K562 (cell line): ENCODE measurements at regions not wholly inside any gene's neighbourhood (a gene's known extent, or its start where the extent isn't known, plus 50 kb on each side); places are given as distances from the start of the nearest gene placed in this dataset.

Source experiments
- ATAC-seq: fragments of 200-7000 bp; cut with Tn5 transposase; 3 replicates; pipeline ENCODE4 v1.9.1; 2020; ENCODE audit warnings: moderate library complexity
- BruUV-seq: library from RNA; stranded (reverse); fragments of 400-500 nt; replicated peaks from 2 replicates; lab custom pipeline; 2021; lab: Mats Ljungman, UMichigan
- CTCF ChIA-PET: fragments of 300-600 bp; formaldehyde crosslinking; extraction: SDS; loops from one replicate; lab custom pipeline; 2021; ENCODE audit warnings: low intra/inter-chr PET ratio; lab: Yijun Ruan, JAX
- POLR2A ChIA-PET: fragments of 300-600, 350-650 bp; sonication (Branson Sonifier 250); formaldehyde crosslinking; extraction: SDS; loops from one replicate; lab custom pipeline; 2021; ENCODE audit warnings: antibody characterized with exemption, inconsistent platforms; lab: Yijun Ruan, JAX
- DNase-seq, 4 experiments: peaks; one replicate each; pipeline versions ENCODE4 v3.0.0 to v3.0.0-alpha.2; 2011 to 2018; ENCODE audit warnings: low spot score in 3 of 4, mixed read lengths in 3 of 4; ENCODE audit errors: extremely low read depth in 1 of 4
- FAIRE-seq: peaks from 2 replicates; lab custom pipeline; 2011; peaks lifted over from hg19 to GRCh38; lab: Jason Lieb, UNC
- H2AFZ ChIP-seq: 2 replicates; pipeline ENCODE4 v1.6.0; 2011; ENCODE audit warnings: low read depth, low read length, control low read depth, inconsistent platforms
- H3K27ac ChIP-seq: fragments of 200-600 bp; 3 replicates; pipeline ENCODE4 v1.8.0; 2011; ENCODE audit warnings: low read depth, mild to moderate bottlenecking, control low read depth, inconsistent platforms, low read length, moderate library complexity, mixed read lengths; ENCODE audit errors: extremely low read depth
- H3K27me3 ChIP-seq, 2 experiments: fragments of 300-600 bp in 1 of 2; 2 replicates in 1 of 2; 3 replicates in 1 of 2; pipeline versions ENCODE4 v1.6.0 to v1.8.0; 2011; ENCODE audit warnings: inconsistent platforms in 2 of 2, low read length in 2 of 2, mild to moderate bottlenecking in 1 of 2, mixed read lengths in 1 of 2, moderate library complexity in 1 of 2; ENCODE audit not compliant: control insufficient read depth in 2 of 2, insufficient read depth in 2 of 2
- H3K36me3 ChIP-seq: fragments of 300-600 bp; 3 replicates; pipeline ENCODE4 v1.8.0; 2011; ENCODE audit warnings: mild to moderate bottlenecking, low read length, inconsistent platforms; ENCODE audit not compliant: control insufficient read depth, insufficient read depth
- H3K4me1 ChIP-seq, 2 experiments: fragments of 200-600 bp in 1 of 2; replicated peaks in 1 of 2; 2 replicates in 1 of 2; 3 replicates in 1 of 2; pipeline versions ENCODE4 v1.5.1 to v1.8.0; 2011; ENCODE audit warnings: inconsistent platforms in 2 of 2, low read length in 2 of 2, mild to moderate bottlenecking in 1 of 2, mixed read lengths in 1 of 2, moderate library complexity in 1 of 2; ENCODE audit not compliant: control insufficient read depth in 2 of 2, insufficient read depth in 2 of 2
- H3K4me2 ChIP-seq: 2 replicates; pipeline ENCODE4 v1.6.1; 2011; ENCODE audit warnings: low read length, control low read depth, inconsistent platforms, mixed read lengths; ENCODE audit not compliant: insufficient read depth
- H3K4me3 ChIP-seq: fragments of 200-600 bp; sonication (generic), shearing (Covaris generic); 2 replicates; pipeline ENCODE4 v1.5.1; 2016; ENCODE audit warnings: control low read depth, inconsistent platforms
- H3K79me2 ChIP-seq: fragments of 200-600 bp; 3 replicates; pipeline ENCODE4 v1.8.0; 2011; ENCODE audit warnings: low read length, inconsistent platforms; ENCODE audit not compliant: control insufficient read depth, insufficient read depth
- H3K9ac ChIP-seq, 2 experiments: 2 replicates each; pipeline versions ENCODE4 v1.6.0 to v1.6.1; 2011; ENCODE audit warnings: low read depth in 2 of 2, low read length in 2 of 2, control low read depth in 1 of 2, inconsistent platforms in 1 of 2, mild to moderate bottlenecking in 1 of 2, mixed read lengths in 1 of 2; ENCODE audit not compliant: insufficient read depth in 1 of 2
- H3K9me1 ChIP-seq: one replicate; pipeline ENCODE4 v1.6.0; 2011; ENCODE audit warnings: inconsistent platforms, mild to moderate bottlenecking, low read length, moderate library complexity; ENCODE audit not compliant: control insufficient read depth, insufficient read depth
- H3K9me3 ChIP-seq: replicated peaks from 2 replicates; pipeline ENCODE4 v1.5.1; 2011; ENCODE audit warnings: low read depth, low read length, inconsistent platforms; ENCODE audit not compliant: control insufficient read depth, insufficient read depth
- H4K20me1 ChIP-seq: replicated peaks from 2 replicates; pipeline ENCODE4 v1.6.1; 2011; ENCODE audit warnings: low read length, inconsistent platforms, mixed read lengths; ENCODE audit not compliant: control insufficient read depth, insufficient read depth
- EP300 ChIP-seq: IDR thresholded peaks from 2 replicates; pipeline ENCODE4 v1.6.1; 2012; ENCODE audit warnings: low read length, improper control_type of control experiment
- FOXK1 ChIP-seq: sonication (generic); formaldehyde crosslinking; IDR thresholded peaks from 2 replicates; pipeline ENCODE4 v1.8.0; 2022; ENCODE audit warnings: missing genetic modification reagents, mild to moderate bottlenecking, borderline replicate concordance
- KDM2B ChIP-seq: fragments of 250-450 bp; sonication (Bioruptor Pico); IDR thresholded peaks from 2 replicates; pipeline ENCODE4 v1.8.0; 2021; ENCODE audit warnings: mild to moderate bottlenecking, moderate library complexity
- SMARCC2 ChIP-seq: fragments of 450-650 bp; IDR thresholded peaks from 2 replicates; pipeline ENCODE4 v1.6.1; 2017; ENCODE audit warnings: antibody characterized with exemption, moderate library complexity, mild to moderate bottlenecking, low read depth
- ZNF239 ChIP-seq: fragments of 250-450 bp; sonication (Bioruptor Pico); IDR thresholded peaks from 2 replicates; pipeline ENCODE4 v1.4.0; 2020; ENCODE audit warnings: mild to moderate bottlenecking
- WGBS: fragments of 100-300 bp; shearing (Covaris generic); methylation state at CpG from one replicate; pipeline ENCODE4 v1.1.6; 2016; ENCODE audit warnings: low coverage, mixed read lengths; ENCODE audit not compliant: insufficient coverage; ENCODE audit errors: missing lambda C conversion rate; 5-methylcytosine and 5-hydroxymethylcytosine counted together
- in situ Hi-C: fragments of 300-500 bp; cut with MboI; formaldehyde crosslinking; loops from 4 replicates; pipeline ENCODE4 v1.15.0; 2018; ENCODE audit warnings: inconsistent platforms, mixed read lengths
- intact Hi-C: fragments of 100-400 bp; cut with micrococcal nuclease; formaldehyde crosslinking; loops from 2 replicates; pipeline ENCODE4 v1.14.2; 2022
- TF ChIP-seq, protein P1 (sequence below): fragments of 250-450 bp; sonication (Bioruptor Pico); IDR thresholded peaks from 2 replicates; pipeline ENCODE4 v1.4.0; 2020; ENCODE audit warnings: mild to moderate bottlenecking, moderate library complexity
- TF ChIP-seq, protein P2 (sequence below): IDR thresholded peaks from 2 replicates; pipeline ENCODE4 v1.6.1; 2011; ENCODE audit warnings: borderline replicate concordance, low read depth, mild to moderate bottlenecking, moderate library complexity, low read length; ENCODE audit not compliant: insufficient read depth, poor library complexity, severe bottlenecking
- TF ChIP-seq, protein P3 (sequence below): fragments of 200-800 bp; sonication (Bioruptor generic); IDR thresholded peaks from 2 replicates; pipeline ENCODE4 v1.6.1; 2017; ENCODE audit warnings: missing genetic modification characterization, missing compliant biosample characterization
- TF ChIP-seq, protein P4 (sequence below): fragments of 450-650 bp; IDR thresholded peaks from 2 replicates; pipeline ENCODE4 v1.6.1; 2014; ENCODE audit warnings: low read depth, mild to moderate bottlenecking, moderate library complexity, borderline replicate concordance

DNA sequence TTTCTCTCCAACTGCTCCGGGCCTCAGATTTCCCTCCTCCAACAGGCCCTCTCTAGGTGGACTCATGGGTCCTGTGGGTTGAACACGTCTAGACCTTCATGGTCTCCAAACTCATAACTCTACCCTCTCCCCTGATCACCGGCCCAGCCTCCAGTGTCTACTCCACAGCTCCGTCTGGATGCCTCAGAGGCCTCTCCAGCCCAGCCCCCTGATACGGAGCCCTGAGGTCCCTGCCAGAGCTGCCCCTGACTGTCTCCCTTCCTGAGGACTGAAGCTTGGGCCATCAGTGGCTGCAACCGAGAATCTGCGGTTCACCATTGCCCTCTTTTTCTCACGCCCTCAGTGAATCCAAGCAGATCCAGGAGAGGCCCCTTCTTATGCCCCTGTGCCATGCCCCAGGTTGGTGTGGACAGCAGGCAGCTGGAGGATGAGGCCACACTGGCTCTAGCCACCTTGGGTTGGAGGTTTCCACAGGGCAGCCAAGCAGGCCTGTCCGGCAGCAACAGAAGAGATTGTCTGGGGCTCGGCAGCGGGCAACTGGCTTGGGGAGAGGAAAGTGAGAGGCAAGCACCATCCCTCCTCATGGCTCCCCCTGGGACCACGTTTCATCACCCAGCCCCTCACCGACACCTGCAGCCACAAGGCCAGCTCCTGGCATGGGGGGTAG is 104.6 kb upstream of the FGF3 start (continued):
- TF ChIP-seq, protein P1, sequence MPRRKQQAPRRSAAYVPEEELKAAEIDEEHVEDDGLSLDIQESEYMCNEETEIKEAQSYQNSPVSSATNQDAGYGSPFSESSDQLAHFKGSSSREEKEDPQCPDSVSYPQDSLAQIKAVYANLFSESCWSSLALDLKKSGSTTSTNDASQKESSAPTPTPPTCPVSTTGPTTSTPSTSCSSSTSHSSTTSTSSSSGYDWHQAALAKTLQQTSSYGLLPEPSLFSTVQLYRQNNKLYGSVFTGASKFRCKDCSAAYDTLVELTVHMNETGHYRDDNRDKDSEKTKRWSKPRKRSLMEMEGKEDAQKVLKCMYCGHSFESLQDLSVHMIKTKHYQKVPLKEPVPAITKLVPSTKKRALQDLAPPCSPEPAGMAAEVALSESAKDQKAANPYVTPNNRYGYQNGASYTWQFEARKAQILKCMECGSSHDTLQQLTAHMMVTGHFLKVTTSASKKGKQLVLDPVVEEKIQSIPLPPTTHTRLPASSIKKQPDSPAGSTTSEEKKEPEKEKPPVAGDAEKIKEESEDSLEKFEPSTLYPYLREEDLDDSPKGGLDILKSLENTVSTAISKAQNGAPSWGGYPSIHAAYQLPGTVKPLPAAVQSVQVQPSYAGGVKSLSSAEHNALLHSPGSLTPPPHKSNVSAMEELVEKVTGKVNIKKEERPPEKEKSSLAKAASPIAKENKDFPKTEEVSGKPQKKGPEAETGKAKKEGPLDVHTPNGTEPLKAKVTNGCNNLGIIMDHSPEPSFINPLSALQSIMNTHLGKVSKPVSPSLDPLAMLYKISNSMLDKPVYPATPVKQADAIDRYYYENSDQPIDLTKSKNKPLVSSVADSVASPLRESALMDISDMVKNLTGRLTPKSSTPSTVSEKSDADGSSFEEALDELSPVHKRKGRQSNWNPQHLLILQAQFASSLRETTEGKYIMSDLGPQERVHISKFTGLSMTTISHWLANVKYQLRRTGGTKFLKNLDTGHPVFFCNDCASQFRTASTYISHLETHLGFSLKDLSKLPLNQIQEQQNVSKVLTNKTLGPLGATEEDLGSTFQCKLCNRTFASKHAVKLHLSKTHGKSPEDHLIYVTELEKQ (CRISPR knock-in tag) = no peak

DNA sequence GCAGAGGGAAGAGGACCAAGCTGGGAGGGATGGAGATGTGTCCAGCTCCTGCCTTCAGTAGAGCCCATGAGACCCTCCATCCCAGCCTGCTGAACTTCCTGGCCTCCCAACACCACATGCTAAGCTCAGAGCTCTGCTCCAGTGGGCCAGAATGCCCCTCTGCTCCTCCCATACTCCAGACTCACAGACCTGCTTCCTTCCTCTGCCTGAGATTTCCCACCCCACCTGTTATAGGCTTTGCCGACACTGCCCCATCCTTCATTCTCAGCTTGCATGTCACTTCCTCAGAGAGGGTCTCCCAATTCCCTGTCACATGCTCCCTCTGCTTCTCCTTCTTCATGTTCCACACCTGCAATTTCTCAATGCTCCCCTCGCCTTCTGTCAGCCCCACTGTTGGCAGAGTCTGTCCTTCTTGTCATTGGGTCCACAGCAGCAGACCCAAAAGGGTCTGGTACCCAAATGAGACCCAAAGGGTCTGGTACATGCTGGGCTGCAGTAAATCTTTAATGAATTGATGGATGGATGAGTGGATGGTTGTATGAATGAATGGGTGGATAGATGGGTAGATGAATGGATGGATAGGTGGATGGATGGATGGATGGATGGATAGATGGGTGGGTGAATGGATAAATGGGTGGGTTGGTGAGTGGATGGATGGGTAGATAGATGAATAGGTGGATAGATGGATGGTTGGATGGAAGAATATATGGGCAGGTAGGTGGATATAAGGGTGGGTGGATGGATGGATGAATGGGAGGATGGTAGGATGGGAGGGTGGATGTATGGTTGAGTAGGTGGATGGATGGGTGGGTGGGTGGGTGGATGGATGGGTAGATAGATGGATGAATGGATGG is 105.3 kb upstream of the FGF3 start:
- Histone ChIP-seq H3K4me1 (peaks cover 5 to 17% of the 10 kb centered on the region in 2 experiments; a peak in 4 of 5 replicates), H3K9ac (no peak overlapping the region), H3K4me2 (no peak overlapping the region), H3K36me3 (no peaks in the 10 kb centered on the region), H3K4me3 (no peak overlapping the region), H2AFZ (no peak overlapping the region), H3K79me2 (no peaks in the 10 kb centered on the region), H3K27ac (no peak overlapping the region), H3K9me1 (no peaks in the 10 kb centered on the region), H4K20me1 (peaks cover 2% of the 10 kb centered on the region), H3K27me3 (peaks cover 17 to 89% of the 10 kb centered on the region in 2 experiments; a peak in 4 of 5 replicates), H3K9me3 (no peaks in the 10 kb centered on the region)
- CTCF ChIA-PET = no interaction called here
- no TSS peak for BruUV-seq
- ATAC-seq (no peak), DNase-seq (no peak), FAIRE-seq (no peak)
- WGBS = 0% methylated on average over 2 of the region's 2 CpGs
- in situ Hi-C loops (no loop called here), intact Hi-C loops (no loop called here)
- POLR2A ChIA-PET = interaction anchor here (0.6 to 1.0 kb wide), 3 partner anchors 258 to 612 kb away, joined by 3 to 5 read pairs (median 3); no protein-coding TSS in a partner anchor
- no peak for TF ChIP-seq SMARCC2
- TF ChIP-seq KDM2B (CRISPR knock-in tag) = no peak
- TF ChIP-seq, protein P2, sequence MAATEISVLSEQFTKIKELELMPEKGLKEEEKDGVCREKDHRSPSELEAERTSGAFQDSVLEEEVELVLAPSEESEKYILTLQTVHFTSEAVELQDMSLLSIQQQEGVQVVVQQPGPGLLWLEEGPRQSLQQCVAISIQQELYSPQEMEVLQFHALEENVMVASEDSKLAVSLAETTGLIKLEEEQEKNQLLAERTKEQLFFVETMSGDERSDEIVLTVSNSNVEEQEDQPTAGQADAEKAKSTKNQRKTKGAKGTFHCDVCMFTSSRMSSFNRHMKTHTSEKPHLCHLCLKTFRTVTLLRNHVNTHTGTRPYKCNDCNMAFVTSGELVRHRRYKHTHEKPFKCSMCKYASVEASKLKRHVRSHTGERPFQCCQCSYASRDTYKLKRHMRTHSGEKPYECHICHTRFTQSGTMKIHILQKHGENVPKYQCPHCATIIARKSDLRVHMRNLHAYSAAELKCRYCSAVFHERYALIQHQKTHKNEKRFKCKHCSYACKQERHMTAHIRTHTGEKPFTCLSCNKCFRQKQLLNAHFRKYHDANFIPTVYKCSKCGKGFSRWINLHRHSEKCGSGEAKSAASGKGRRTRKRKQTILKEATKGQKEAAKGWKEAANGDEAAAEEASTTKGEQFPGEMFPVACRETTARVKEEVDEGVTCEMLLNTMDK = no peak
- no peak for TF ChIP-seq ZNF239 (CRISPR knock-in tag)
- no peak for TF ChIP-seq EP300
- TF ChIP-seq, protein P3, sequence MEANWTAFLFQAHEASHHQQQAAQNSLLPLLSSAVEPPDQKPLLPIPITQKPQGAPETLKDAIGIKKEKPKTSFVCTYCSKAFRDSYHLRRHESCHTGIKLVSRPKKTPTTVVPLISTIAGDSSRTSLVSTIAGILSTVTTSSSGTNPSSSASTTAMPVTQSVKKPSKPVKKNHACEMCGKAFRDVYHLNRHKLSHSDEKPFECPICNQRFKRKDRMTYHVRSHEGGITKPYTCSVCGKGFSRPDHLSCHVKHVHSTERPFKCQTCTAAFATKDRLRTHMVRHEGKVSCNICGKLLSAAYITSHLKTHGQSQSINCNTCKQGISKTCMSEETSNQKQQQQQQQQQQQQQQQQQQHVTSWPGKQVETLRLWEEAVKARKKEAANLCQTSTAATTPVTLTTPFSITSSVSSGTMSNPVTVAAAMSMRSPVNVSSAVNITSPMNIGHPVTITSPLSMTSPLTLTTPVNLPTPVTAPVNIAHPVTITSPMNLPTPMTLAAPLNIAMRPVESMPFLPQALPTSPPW (CRISPR knock-in tag) = no peak
- TF ChIP-seq, protein P4, sequence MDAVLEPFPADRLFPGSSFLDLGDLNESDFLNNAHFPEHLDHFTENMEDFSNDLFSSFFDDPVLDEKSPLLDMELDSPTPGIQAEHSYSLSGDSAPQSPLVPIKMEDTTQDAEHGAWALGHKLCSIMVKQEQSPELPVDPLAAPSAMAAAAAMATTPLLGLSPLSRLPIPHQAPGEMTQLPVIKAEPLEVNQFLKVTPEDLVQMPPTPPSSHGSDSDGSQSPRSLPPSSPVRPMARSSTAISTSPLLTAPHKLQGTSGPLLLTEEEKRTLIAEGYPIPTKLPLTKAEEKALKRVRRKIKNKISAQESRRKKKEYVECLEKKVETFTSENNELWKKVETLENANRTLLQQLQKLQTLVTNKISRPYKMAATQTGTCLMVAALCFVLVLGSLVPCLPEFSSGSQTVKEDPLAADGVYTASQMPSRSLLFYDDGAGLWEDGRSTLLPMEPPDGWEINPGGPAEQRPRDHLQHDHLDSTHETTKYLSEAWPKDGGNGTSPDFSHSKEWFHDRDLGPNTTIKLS = no peak
- no peak for TF ChIP-seq FOXK1 (CRISPR knock-in tag)
